SKM-1 treated with dmso at 0.1 percent for 144 hours (cell line): ENCODE measurements at regions not wholly inside any gene's neighbourhood (a gene's known extent, or its start where the extent isn't known, plus 50 kb on each side); places are given as distances from the start of the nearest gene placed in this dataset.

Source experiments
- DNase-seq: peaks from one replicate; lab custom pipeline; 2025; ENCODE audit not compliant: unreplicated experiment; lab: John Stamatoyannopoulos, UW

GRCh38 chr6:169957351-169957963, 206.0 kb downstream of the ERMARD start:
- DNase-seq, result no peak

- DNase-seq, result no peak
These were observed 205.2 kb downstream of the ERMARD start for GRCh38 chr6:169956580-169956979.

- DNase-seq, result no peak
These were observed 204.5 kb downstream of the ERMARD start for GRCh38 chr6:169955731-169956437.

GRCh38 chr6:169954977-169955376, 203.6 kb downstream of the ERMARD start:
- DNase-seq, result no peak

- DNase-seq, result no peak
These were observed 202.3 kb downstream of the ERMARD start for GRCh38 chr6:169953686-169954085.

GRCh38 chr6:169950558-169950957, 199.1 kb downstream of the ERMARD start:
- no peak for DNase-seq

GRCh38 chr6:169949511-169950097, 198.2 kb downstream of the ERMARD start:
- no peak for DNase-seq

- no peak for DNase-seq
These were observed 195.5 kb downstream of the ERMARD start for GRCh38 chr6:169946971-169947370.

GRCh38 chr6:169945117-169945516, 193.7 kb downstream of the ERMARD start:
- DNase-seq, result no peak

- DNase-seq, result no peak
These were observed 193.0 kb downstream of the ERMARD start for GRCh38 chr6:169944415-169944814.

- DNase-seq, result no peak
These were observed 192.6 kb downstream of the ERMARD start for GRCh38 chr6:169944061-169944337.

GRCh38 chr6:169943241-169944060, 192.0 kb downstream of the ERMARD start:
- no peak for DNase-seq

- DNase-seq, result no peak
These were observed 190.8 kb downstream of the ERMARD start for GRCh38 chr6:169942173-169942572.

GRCh38 chr6:169940481-169941271, 189.3 kb downstream of the ERMARD start:
- DNase-seq, result no peak

GRCh38 chr6:169939554-169940164, 188.2 kb downstream of the ERMARD start:
- DNase-seq, result no peak

GRCh38 chr6:169938731-169939130, 187.3 kb downstream of the ERMARD start:
- DNase-seq, result no peak

GRCh38 chr6:169938262-169938701, 186.9 kb downstream of the ERMARD start:
- no peak for DNase-seq

- DNase-seq, result no peak
These were observed 186.2 kb downstream of the ERMARD start for GRCh38 chr6:169937389-169938261.

GRCh38 chr6:169936355-169936975, 185.0 kb downstream of the ERMARD start:
- DNase-seq, result no peak
